ENCODE measurements at regions not wholly inside any gene's neighbourhood (a gene's known extent, or its start where the extent isn't known, plus 50 kb on each side); places are given as distances from the start of the nearest gene placed in this dataset.

- ChIA-PET POLR2A (no interaction called here), CTCF (interaction anchor here (1.3 kb wide), 1 partner anchor 239 kb away, joined by 4 read pairs; no protein-coding TSS in a partner anchor)
- ATAC-seq (no peak), DNase-seq (ENCODE audit: low spot score) (no peak)
- Mint-ChIP-seq H3K27ac (no peak overlapping the region), H3K4me1 (peaks cover 30% of the 10 kb centered on the region), H3K4me3 (no peak overlapping the region), H3K36me3 (no peaks in the 10 kb centered on the region), H3K9me3 (no peaks in the 10 kb centered on the region), H3K27me3 (ENCODE audit: low read depth) (no peaks in the 10 kb centered on the region)
- TF ChIP-seq SP1 (CRISPR knock-in tag; conservative IDR thresholded peaks at IDR 0.05) = no peak
- no peak for TF ChIP-seq HMGXB4 (CRISPR knock-in tag; IDR thresholded peaks at IDR 0.05)
- no peak for TF ChIP-seq ZNF138 (CRISPR knock-in tag; conservative IDR thresholded peaks at IDR 0.05)
- no peak for TF ChIP-seq ATF6 (CRISPR knock-in tag; IDR thresholded peaks at IDR 0.05)
- no peak for TF ChIP-seq NFATC4 (CRISPR knock-in tag; IDR thresholded peaks at IDR 0.05)
- no peak for TF ChIP-seq ATF1 (CRISPR knock-in tag; IDR thresholded peaks at IDR 0.05)
- no peak for TF ChIP-seq ATF3 (CRISPR knock-in tag; conservative IDR thresholded peaks at IDR 0.05)
- TF ChIP-seq PRDM15 (CRISPR knock-in tag; IDR thresholded peaks at IDR 0.05) = no peak
- TF ChIP-seq E2F5 (CRISPR knock-in tag; IDR thresholded peaks at IDR 0.05) = no peak
- no peak for TF ChIP-seq NR3C1 (CRISPR knock-in tag; conservative IDR thresholded peaks at IDR 0.05; ENCODE audit: low read depth)
- TF ChIP-seq MAX (CRISPR knock-in tag; IDR thresholded peaks at IDR 0.05) = no peak
- no peak for TF ChIP-seq MLX (CRISPR knock-in tag; IDR thresholded peaks at IDR 0.05)
- TF ChIP-seq CDX4 (CRISPR knock-in tag; IDR thresholded peaks at IDR 0.05; ENCODE audit: borderline replicate concordance) = no peak
- no peak for TF ChIP-seq ESRRA (CRISPR knock-in tag; IDR thresholded peaks at IDR 0.05; ENCODE audit: borderline replicate concordance)
- TF ChIP-seq TP53 (CRISPR knock-in tag; IDR thresholded peaks at IDR 0.05) = no peak
- TF ChIP-seq NR1H2 (CRISPR knock-in tag; IDR thresholded peaks at IDR 0.05) = no peak
- TF ChIP-seq PREB (CRISPR knock-in tag; IDR thresholded peaks at IDR 0.05; ENCODE audit: borderline replicate concordance) = no peak
- no peak for TF ChIP-seq CTCF (IDR thresholded peaks at IDR 0.05)
Measured at GRCh38 chr20:48381353-48382120, 446.3 kb downstream of the PREX1 start.
